ENCODE measurements at regions not wholly inside any gene's neighbourhood (a gene's known extent, or its start where the extent isn't known, plus 50 kb on each side); places are given as distances from the start of the nearest gene placed in this dataset.

DNA sequence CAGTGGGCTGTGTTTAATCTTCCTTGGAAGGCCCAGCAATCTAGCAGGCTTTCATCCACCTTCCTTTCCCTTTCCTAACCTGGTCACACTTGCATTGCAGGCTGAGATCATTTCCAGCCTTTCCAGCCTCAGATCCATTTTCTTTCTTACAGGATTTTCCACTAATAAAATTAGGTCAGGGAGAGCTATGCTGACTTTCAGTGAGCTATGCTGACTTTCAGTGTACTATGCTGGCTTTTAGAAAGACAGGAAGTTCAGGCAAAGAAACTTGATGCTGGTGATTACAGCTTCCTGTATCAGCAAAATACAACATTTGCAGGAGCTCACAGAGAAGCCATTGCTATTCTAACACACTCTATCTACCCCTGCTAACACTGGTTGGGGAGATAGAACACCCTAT, 735.0 kb downstream of the CCDC85A start:
- CTCF ChIA-PET (ENCODE audit: partially characterized antibody) = interaction anchor here (0.6 kb wide), 1 partner anchor 271 kb away, joined by 3 read pairs; no protein-coding TSS in a partner anchor
- Histone ChIP-seq H3K36me3 (ENCODE audit: control insufficient read depth in 2 of 4, insufficient read depth in 4 of 4, low read length in 3 of 4) (no peaks in the 10 kb centered on the region), H3K18ac (ENCODE audit: extremely low read depth, low read length) (no peak overlapping the region), H3K4me3 (ENCODE audit: extremely low read depth in 1 of 4, insufficient read depth in 2 of 4, low read depth in 3 of 4, low read length in 4 of 4) (no peak overlapping the region), H3K9ac (replicated peaks in 1 of 4; ENCODE audit: extremely low read depth in 1 of 4, low read depth in 3 of 4, low read length in 3 of 4) (no peak overlapping the region), H2BK5ac (ENCODE audit: low read depth, low read length) (no peak overlapping the region), H3K56ac (replicated peaks; ENCODE audit: insufficient read length, low read depth, low read length) (no peak overlapping the region), H3K4me1 (replicated peaks in 1 of 4; ENCODE audit: control insufficient read depth in 3 of 4, insufficient read depth in 4 of 4, low read length in 3 of 4) (no peaks in the 10 kb centered on the region), H3K23me2 (ENCODE audit: low read depth, low read length) (no peaks in the 10 kb centered on the region), H2AK5ac (ENCODE audit: low read depth, low read length) (no peak overlapping the region), H3K4ac (replicated peaks; ENCODE audit: insufficient read length, low read depth, low read length) (no peak overlapping the region), H4K5ac (ENCODE audit: insufficient read length, low read depth, low read length) (no peak overlapping the region), H2BK15ac (ENCODE audit: low read length) (no peak overlapping the region), H3K14ac (ENCODE audit: insufficient read length) (no peak overlapping the region), H3K27ac (ENCODE audit: low read depth, low read length) (no peak overlapping the region), H3K79me1 (ENCODE audit: low read depth, low read length) (no peaks in the 10 kb centered on the region), H2AFZ (ENCODE audit: low read length) (peak overlapping the region; percentile 19; the same call in 1 of the 2 replicates), H3K27me3 (replicated peaks in 1 of 4; ENCODE audit: control insufficient read depth in 3 of 4, extremely low read depth in 1 of 4, insufficient read depth in 3 of 4, low read length in 3 of 4) (no peaks in the 10 kb centered on the region), H2BK20ac (ENCODE audit: low read length) (no peak overlapping the region), H3K79me2 (ENCODE audit: control insufficient read depth in 1 of 2, insufficient read depth in 2 of 2, low read length in 2 of 2) (no peaks in the 10 kb centered on the region), H3K9me3 (ENCODE audit: insufficient read depth in 2 of 2, low read depth in 1 of 2, low read length in 1 of 2) (no peaks in the 10 kb centered on the region), H3K23ac (ENCODE audit: insufficient read length) (no peak overlapping the region), H2BK120ac (replicated peaks; ENCODE audit: low read depth, low read length) (no peak overlapping the region), H3K4me2 (ENCODE audit: insufficient read depth in 1 of 2, low read depth in 2 of 2, low read length in 2 of 2) (no peak overlapping the region), H4K20me1 (replicated peaks in 1 of 2; ENCODE audit: control insufficient read depth in 1 of 2, insufficient read depth in 2 of 2, low read length in 2 of 2) (no peaks in the 10 kb centered on the region), H4K8ac (ENCODE audit: extremely low read depth, insufficient read depth, low read length) (no peak overlapping the region), H2BK12ac (ENCODE audit: low read depth, low read length) (no peak overlapping the region), H4K91ac (replicated peaks; ENCODE audit: insufficient read length, low read length) (no peak overlapping the region)
- FAIRE-seq = no peak
- DNase-seq (ENCODE audit: low read depth in 1 of 2, low spot score in 2 of 2) = no peak
- POLR2A ChIA-PET (ENCODE audit: partially characterized antibody) = no interaction called here
- TF ChIP-seq SP4 (IDR thresholded peaks at IDR 0.05; ENCODE audit: low read length) (no peak), JUND (IDR thresholded peaks at IDR 0.05; ENCODE audit: low read length) (no peak), RNF2 (IDR thresholded peaks at IDR 0.05; ENCODE audit: borderline replicate concordance, low read depth, low read length, missing control alignments, poor library complexity, severe bottlenecking) (no peak), TAF1 (IDR thresholded peaks at IDR 0.05; ENCODE audit: low read depth, low read length) (no peak)

All from H1 (cell line).